Heart left ventricle (tissue), 13 donors: ENCODE measurements at regions not wholly inside any gene's neighbourhood (a gene's known extent, or its start where the extent isn't known, plus 50 kb on each side); places are given as distances from the start of the nearest gene placed in this dataset.

Experiments used
- CTCF ChIP-seq, 12 donors: fragments of 200-600 bp; sonication (generic) in 4 of 12; IDR thresholded peaks; one replicate each; pipeline versions ENCODE4 v1.5.0 to v1.8.0; 2018 to 2022; ENCODE audit warnings: antibody characterized with exemption in 12 of 12, mild to moderate bottlenecking in 5 of 12
- POLR2A ChIP-seq, 2 donors: fragments of 450-650 bp; IDR thresholded peaks; one replicate each; pipeline ENCODE4 v1.6.1; 2017; ENCODE audit warnings: antibody characterized with exemption in 2 of 2, mild to moderate bottlenecking in 2 of 2, moderate library complexity in 2 of 2
- donor health status: ischemic (EF 13 %, LVEDD 7.1; RV severe dilation, severe dysfunction).
- donor health status: DM: no; HTN: yes; CAD: no.
- donor health status: DM: no; HTN: no; CAD: no.
- donor health status: ischemic (EF 25% LVEDD 6.9; RV normal size, moderate dysfunction).
- donor health status: ischemic (EF 25% LVEDD 5.7; RV mildly dilated, moderate dysfunction).
- donor health status: ischemic (EF 35%, LVEDD 5.7; RV mildly dilated, moderate dysfunction).
- donor health status: nonischemic (EF 11% LVEDD 7.7; RV severe dilation, severe dysfunction).
- donor health status: DM: yes; HTN: yes; CAD: no.
- donor health status: PGD.
- donor health status: ischemic (EF 29% LVEDD 5.4; RV normal size, mild dysfunction).
- donor health status: nonischemic (EF 23%, LVEDD 6.1; RV moderate dilation, normal function).

GRCh38 chr3:65078748-65079147, 390.9 kb upstream of the ADAMTS9 start:
- TF ChIP-seq CTCF (IDR thresholded peaks at IDR 0.05) (no peak), POLR2A (IDR thresholded peaks at IDR 0.05) (no peak)
